Hematopoietic multipotent progenitor cell treated with erythropoietin and hydrocortisone succinate and interleukin-3 and kit ligand, for 15 days (in vitro differentiated cells): ENCODE measurements at regions not wholly inside any gene's neighbourhood (a gene's known extent, or its start where the extent isn't known, plus 50 kb on each side); places are given as distances from the start of the nearest gene placed in this dataset.

Experiments
- DNase-seq: peaks from one replicate; pipeline ENCODE4 v3.0.0-alpha.2; 2015; ENCODE audit warnings: low spot score

DNA sequence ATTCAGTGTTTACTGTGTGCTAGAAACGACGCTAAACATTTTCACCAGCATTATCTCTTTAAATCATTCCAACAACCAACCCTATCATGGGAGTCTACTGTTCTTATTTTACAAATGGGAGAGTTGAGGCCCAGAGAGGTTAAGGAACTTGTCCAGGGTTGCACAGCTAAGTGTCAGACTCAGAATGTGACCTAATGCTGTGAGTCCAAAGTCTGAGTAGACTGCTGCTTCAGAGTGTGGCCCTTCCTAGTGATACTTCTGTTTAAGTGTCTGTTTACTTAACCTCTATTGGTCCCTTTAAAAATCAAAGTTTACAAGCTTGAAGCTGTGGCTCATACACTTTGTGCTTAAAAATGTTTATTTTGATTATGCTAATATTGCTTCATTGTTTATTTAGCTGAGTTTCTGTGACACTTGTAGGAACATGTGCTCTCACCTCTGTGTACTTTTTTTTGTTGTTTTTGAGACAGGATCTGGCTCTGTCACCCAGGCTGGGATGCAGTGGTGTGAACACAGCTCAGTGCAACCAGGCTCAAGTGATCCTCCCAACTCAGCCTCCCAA is 84.4 kb upstream of the SYPL1 start:
- no peak for DNase-seq

DNA sequence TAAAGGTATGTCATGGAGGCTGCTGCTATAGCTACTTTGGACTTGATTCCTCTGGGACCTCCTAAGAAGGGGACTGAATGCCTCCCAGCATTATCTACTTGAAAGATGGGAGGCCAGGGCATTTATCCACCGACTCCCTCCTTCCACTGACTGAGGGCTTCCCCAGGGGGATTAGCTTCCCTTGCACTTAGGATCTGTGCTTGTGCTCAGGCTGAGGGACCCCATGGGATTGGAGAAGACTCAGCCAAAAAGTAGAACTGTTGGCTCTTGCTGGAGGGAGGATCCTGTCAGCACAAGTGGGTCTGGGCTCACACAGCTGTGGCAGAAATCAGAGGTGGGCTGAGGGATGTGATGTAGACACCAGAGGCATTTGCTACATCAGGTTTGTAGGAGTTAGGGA is 81.5 kb upstream of the SYPL1 start:
- no peak for DNase-seq

- DNase-seq = no peak
Measured at GRCh38 chr7:106190589-106191330, 78.6 kb upstream of the SYPL1 start.

DNA sequence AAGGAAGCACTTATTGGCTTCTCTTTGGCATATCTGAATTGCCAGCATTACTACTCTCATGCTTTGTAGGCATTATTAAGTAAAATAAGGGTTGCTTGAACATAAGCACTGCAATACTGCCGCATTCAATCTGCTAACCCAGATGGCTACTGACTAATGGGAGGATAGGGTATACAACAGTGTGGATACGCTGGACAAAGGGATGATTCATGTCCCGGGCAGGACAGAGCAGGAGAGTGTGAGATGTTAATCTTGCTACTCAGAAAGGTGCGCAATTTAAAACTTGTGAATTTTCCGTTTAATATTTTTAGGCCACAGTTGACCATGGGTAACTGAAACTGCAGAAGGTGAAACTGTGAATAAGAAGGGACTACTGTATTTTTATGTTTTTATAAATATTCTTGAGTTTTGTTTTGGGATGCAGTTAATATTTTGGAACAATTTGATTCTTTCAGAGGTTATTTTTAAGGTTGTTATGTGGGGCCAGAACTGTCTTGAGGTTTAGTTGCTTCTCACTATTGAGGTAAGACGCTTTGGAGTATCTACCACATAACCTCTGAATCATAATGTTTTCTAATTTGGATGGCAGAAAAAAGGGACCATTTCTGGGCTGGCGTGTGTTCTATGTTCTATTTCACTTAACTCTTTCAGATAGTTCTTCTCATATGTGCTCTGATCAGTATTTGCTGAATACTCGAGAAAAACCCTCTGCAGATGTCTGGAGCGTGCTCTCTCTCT is 75.7 kb upstream of the SYPL1 start:
- no peak for DNase-seq

GRCh38 chr7:106185719-106186118 is 73.6 kb upstream of the SYPL1 start:
- no peak for DNase-seq

DNA sequence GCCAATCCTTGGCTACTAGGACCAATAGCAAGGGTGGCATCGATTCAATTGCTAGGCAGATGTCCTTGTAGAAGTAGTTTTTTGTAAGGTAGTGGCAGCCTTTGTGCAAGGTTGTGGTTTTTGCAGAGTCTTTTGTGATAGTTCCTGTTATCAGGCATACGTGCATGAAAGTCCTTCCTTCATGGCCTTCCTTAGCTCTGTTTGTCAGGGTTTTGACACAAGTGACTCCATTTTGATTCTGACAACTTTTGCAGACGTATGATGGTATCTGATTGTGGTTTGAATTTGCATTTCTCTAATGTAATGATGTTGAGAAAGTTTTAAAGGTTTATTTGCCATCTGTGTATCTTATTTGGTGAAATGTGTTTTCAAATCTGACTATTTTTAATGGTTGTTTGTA is 71.8 kb upstream of the SYPL1 start:
- no peak for DNase-seq

- DNase-seq = no peak
Measured at GRCh38 chr7:106182904-106183303, 70.8 kb upstream of the SYPL1 start.

DNA sequence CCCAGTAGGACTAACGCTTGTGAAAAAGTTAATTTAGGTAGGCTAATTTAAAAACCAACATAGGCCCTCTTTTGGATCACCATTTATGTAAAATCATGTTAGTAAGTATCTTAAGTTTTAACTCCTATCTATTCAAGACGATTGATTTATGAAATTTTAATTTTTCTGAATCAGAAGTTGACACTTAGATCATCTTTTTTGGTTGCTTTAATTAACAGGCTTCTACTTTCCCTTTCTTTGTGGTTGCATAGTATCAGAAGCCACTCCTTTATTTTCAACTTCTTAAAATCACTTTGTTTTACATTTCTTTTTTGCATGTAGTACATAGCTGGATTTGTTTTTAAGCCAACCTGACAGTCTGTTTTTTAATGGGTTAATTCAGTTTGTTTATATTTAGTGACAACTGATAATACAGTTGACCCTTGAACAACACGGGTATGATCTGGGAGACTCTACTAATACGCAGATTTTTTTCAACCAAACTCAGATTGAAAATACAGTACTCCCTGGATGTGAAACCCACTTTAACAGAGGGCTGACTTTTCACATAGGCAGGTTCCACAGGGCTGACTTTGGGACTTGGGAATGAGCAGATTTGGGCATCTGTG is 69.7 kb upstream of the SYPL1 start:
- no peak for DNase-seq

GRCh38 chr7:106180721-106181120 is 68.6 kb upstream of the SYPL1 start:
- no peak for DNase-seq

DNA sequence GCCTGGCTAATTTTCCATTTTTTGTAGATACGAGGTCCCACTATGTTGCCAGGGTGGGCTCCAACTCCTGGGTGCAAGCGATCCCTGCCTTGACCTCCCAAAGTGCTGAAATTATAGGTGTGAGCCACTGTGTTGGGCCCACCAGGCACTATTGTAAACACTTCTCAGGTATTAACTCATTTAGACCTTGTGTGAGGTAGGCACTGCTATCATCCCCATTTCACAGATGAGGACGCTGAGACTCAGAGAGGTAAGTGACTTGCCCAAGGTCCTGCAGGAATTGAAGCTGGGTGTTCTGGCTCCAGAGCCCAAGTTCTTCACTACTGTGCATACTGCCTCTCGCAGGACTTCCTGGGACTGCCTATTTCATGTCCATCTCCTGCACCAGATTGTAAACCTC is 67.1 kb upstream of the SYPL1 start:
- no peak for DNase-seq

DNA sequence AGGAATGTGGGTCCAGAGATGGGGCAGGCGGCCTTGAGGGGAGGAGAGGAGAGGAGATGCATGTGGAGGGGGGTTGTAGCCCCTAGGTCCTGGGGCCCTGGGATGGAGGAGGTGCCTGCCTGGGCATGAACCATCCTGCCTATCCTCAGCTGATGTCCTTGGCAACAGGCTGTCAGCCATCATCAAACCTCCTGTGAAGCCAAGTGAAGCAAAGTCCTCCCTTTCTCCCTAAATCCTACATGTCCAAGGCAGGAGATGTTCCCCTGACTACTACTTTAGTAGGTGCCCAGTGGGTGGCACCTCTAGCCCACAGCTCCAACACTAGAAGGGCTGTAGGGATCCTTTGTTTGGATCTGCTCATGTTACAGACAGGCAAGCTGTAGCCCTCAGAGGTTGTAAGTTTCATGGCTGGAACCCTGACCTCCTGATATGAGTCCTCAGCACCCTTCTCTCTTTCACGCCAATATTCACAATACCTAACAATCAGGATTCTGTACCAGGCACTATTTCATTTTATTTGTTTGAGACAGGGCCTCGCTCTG is 66.6 kb upstream of the SYPL1 start:
- DNase-seq = no peak

GRCh38 chr7:106177738-106178592 is 65.9 kb upstream of the SYPL1 start:
- no peak for DNase-seq

DNA sequence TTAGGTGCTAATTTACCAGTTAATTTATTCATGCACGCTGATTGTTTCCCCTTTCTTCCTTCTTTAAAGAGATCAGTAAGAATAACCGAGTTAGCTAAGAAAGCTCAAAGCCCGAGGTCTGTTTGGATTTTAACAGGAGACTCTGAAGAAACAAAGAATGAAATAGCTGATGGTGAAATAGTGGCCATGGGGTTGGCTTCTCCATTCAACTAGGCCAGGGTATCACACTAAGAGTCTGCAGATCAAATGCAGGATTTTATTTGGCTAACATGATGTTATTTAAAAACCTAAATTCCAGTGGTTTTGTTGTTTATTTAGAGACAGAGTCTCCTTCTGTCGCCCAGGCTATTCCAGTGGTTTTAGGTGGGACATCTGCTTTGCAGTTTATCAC is 65.2 kb upstream of the SYPL1 start:
- DNase-seq = no peak

- DNase-seq = peak; percentile 44
Measured at GRCh38 chr7:106176414-106177299, 64.5 kb upstream of the SYPL1 start.

DNA sequence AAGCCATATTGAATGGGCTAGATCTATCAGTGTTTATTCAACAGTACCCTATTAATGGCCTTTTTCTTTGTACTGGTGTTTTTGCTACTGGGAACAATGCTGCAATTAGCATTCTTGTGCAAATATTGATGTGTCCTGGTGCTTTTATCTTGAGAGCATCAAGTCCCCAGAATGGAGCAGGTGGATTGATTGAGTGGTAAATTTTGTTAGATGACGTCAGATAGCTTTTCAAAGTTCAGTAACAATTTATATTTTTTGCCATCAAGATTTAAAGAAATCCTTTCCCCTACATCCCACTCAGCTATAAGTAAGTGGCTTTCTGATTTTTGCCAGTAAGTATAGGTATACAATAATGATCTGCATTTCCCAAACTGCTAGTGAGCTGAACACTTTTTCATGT is 63.4 kb upstream of the SYPL1 start:
- no peak for DNase-seq

- DNase-seq = no peak
Measured at GRCh38 chr7:106170651-106171050, 58.5 kb upstream of the SYPL1 start.

DNA sequence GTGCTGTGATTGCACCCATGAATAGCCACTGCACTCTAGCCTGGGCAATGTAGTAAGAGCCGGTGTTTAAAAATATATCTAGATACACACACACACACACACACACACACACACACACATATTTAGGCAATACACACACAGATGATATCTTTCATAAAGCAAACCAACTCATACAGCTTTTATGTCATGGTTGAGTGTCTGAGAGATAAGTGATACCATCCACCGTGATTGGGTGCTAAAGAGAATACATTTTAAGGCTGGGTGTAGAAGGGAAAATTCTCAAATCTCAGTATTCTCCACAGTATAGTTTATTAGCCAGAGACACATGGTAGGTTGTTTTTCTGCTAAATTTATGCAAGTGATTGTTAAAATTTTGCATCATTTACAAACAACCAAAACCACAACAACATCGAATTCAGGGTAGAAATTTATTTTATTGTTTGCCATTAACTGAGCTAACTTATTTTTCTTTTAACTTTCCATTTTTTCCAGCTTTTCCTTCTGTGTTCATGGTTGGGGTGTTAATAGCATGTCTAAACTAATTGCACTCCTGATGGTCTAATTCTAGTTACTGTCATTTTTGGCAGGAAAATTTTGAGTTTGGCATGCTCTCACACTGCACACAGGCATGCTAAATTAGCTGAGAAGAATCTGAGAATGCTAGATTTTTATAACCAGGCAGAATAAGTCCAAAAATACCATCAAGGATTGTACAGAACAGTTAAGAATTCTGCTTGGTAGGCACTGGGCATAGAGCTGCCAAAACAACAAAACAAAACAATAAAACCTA is 57.9 kb upstream of the SYPL1 start:
- no peak for DNase-seq

GRCh38 chr7:106167439-106168136 is 55.5 kb upstream of the SYPL1 start:
- no peak for DNase-seq

DNA sequence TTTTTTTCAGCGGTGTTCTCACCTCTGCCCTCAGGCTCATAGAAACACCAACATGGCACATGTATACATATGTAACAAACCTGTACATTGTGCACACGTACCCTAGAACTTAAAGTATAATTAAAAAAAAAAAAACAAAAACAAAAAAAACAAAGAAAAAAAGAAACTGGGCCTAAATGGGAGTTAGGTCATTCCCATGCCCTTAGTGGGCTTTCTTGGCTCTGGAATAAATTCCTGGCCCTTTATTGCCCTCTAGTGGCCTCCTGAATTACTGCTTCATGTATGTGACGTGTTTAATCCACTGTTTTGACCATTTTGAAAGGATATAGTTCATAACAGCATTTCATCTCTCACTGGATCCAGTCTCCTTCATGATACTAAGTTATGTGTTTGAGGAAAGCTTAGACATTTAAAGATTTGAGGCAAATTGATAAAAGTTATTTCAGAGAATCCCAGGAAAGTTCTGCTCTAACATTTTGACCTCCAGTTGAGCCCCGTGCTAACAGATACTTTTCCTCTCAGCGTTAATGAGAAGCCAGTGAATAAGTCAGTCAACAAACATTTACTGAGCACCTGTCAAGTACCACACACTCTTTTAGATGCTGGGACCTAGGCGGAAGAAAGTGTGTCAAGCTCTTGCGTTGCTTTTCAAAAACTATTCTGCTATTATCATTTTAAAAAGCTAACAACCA is 54.7 kb upstream of the SYPL1 start:
- DNase-seq = peak; percentile 68
